GM18909 (cell line): ENCODE measurements at regions not wholly inside any gene's neighbourhood (a gene's known extent, or its start where the extent isn't known, plus 50 kb on each side); places are given as distances from the start of the nearest gene placed in this dataset.
"Not testable (repeated sequence)": the region's sequence is repeated elsewhere in the genome, so short reads cannot be mapped to it uniquely, and the experiment has no call there.

Experiments used
- ATAC-seq: cut with Tn5 transposase; IDR thresholded peaks from one replicate; pipeline ENCODE4 v1.9.1; 2021; ENCODE audit warnings: mild to moderate bottlenecking; ENCODE audit not compliant: unreplicated experiment, poor library complexity

DNA sequence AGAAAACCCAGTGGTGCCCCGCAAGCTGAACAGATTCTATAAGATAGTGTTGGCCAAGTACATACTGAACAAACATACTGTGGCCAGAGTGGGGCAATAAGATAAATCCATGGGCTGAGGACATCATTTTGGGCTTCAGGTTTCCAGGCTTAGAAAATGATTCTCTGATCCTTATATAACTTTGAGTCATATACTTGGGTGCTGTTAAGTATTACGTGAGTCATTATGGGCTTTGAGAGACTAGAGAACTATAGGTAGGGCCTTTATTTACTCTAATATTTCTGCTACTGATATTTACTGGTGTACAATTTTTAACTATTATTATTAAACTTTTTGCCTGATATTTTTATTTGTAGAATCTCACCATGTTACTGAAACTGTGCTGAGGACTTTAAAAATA is 586.1 kb downstream of the CENPC start:
- ATAC-seq: no peak

DNA sequence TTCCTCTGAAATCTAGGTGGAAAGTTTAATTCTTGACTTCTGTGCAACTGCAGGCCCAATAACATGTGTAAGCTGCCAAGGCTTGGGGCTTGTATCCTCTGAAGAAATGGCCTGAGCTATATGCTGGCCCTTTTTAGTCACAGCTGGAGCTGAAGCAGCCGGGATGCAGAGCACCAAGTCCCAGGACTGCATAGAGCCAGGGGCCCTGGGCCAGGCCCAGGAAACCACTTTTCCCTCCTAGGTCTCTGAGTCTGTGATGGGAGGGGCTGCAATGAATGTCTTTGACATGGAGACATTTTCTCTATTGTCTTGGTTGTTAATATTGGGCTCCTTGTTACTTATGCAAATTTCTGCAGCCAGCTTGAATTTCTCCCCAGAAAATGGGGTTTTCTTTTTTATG is 588.5 kb downstream of the CENPC start:
- ATAC-seq: no peak

DNA sequence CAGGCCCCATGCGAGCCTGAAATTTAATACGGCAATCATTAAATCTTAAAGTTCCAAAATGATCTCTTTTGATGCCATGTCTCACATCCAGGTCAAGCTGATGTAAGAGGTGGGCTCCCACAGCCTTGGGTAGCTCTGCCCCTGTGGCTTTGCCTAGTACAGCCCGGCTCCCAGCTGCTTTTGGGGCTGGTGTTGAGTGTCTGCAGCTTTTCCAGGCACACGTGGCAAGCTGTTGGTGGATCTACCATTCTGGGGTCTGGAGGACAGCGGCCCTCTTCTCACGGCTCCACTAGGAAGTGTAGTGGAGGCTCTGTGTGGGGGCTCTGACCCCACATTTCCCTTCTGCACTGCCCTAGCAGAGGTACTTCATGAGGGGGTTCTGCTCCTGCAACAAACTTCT is 588.9 kb downstream of the CENPC start:
- ATAC-seq: no peak

DNA sequence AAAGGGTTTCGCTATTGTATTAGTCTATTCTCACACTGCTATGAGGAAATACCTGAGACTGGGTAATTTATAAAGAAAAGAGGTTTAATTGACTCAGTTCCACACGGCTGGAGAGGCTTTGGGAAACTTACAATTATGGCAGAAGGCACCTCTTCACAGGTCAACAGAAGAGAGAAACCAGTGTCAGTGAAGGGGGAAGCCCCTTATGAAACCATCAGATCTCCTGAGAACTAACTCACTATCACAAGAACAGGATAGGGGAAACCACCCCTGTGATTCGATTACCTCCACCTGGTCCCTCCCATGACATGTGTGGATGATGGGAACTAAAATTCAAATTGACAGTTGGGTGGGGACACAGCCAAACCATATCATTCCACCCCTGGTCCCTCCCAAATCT is 589.5 kb downstream of the CENPC start:
- no peak for ATAC-seq

- ATAC-seq: no peak
These were observed 595.9 kb downstream of the CENPC start for GRCh38 chr4:66949419-66949818.

DNA sequence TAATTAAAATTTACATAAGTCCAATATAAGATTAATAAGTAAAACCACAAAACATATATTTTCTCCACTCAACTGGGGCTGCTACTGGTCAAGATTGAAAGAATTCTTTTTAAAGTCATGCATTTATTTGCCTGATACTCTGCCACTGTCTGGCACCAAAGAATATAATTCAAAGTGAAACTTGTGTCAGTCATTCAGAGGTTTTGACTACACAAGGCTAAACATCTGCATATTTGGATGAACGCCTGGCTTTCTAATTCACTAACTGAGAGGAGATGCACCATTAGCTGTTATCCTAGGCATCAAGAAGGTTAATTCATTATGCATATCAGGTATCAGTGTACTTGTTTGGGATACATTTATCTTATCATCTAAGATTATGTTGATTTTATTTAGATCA is 598.5 kb downstream of the CENPC start:
- ATAC-seq: no peak

- ATAC-seq: no peak
These were observed 602.2 kb downstream of the CENPC start for GRCh38 chr4:66943112-66943511.

DNA sequence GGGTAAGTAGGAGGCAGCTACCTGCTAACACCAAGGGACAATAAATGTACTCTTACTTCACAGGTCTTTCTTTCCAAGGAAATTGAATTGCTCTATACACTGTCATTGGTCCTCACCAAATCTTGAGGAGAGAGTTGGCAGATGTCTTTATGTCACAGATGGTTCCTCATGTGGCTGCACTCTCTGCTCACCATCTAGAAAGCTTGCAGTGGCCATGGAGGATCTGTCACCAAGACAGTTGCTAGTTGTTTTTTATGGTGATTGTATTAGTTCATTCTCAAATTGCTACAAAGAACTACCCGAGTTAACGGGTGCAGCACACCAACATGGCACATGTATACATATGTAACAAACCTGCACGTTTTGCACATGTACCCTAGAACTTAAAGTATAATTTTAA is 613.3 kb downstream of the CENPC start:
- not testable (repeated sequence) for ATAC-seq

DNA sequence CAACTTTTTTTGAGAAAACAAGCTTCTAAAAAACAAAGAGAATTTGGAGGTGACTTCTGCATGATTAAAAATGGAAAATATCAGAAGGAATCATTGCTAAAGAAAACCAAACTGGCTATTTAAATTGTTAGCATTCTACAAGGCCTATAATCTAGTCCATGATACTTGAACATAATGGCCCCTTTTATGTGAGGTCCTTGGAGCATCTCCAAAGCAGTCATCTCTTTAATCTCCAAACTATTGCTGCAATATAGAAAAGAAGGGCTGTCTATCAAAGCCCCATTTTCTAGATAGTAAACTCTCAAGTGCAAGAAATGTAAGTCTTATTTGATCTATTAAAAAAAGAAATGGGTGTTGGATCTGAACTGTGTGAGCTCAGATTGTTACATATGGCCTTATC is 615.1 kb downstream of the CENPC start:
- ATAC-seq: no peak

GRCh38 chr4:66929748-66930147 is 615.6 kb downstream of the CENPC start:
- no peak for ATAC-seq

DNA sequence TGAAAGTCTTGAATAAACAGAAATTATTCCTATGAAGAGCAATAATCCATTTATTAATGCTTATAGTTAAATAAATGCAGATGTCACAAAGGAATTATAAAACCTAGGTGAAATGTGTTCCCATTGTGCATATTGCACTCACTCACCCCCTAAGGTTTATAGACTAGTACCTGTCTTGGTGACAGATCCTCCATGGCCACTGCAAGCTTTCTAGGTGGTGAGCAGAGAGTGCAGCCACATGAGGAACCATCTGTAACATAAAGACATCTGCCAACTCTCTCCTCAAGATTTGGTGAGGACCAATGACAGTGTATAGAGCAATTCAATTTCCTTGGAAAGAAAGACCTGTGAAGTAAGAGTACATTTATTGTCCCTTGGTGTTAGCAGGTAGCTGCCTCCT is 616.4 kb downstream of the CENPC start:
- ATAC-seq: not testable (repeated sequence)

DNA sequence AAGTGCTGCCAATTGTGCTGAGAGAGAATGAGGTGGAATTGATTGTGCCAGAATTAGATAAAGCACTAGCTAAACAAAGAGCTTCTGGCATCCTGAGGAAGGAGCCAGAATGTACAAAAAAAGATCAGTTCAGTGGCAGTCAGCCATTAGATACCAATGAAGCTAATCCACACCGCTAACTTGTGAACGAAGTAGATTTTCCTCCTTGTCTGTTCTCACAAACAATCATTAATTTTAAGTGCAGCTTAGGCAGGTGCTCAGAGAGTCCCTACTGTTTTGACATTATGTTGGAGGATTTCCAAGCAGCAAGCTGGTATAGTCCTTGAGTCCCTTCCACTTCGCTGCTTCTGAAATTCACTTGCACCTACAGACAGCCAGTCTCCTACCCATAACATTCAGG is 617.4 kb downstream of the CENPC start:
- ATAC-seq: no peak

- ATAC-seq: no peak
These were observed 618.6 kb downstream of the CENPC start for GRCh38 chr4:66926687-66927086.

DNA sequence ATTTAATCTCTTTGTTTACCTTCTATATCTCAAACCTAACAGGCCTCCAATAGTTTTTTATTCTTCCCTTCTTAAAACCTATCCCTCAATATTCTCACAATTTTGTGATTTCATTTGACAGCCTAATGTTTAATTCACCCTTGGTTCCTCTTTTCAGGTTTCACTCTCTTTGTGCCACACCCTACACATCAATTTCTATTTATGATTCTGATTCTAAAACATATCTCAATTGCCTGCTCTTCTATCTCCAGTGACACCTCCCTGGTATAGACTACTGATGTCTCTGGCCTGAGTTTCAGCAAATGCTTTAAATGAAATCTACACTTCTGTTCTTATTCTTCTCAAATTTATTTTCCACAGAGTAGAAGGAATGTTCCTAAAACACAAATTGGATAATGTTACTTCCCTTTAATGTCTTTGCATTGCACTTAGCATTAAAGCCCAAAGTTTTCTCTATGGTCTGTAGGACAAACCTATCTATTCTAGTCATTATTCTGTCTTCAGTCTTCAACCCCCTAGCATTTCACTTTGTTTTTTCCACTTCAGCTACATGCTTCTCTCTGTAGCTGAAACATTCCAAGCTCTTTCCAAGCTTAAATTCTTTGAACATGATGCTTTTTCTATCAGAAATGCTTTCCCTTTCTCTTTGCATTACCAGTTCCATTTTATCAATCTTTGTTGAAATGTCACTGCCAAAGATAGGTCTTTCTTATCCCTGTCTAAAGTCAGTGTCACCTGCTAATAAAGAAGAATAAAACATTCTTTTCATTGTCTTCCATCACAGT is 622.0 kb downstream of the CENPC start:
- no peak for ATAC-seq

- ATAC-seq: no peak
These were observed 623.9 kb downstream of the CENPC start for GRCh38 chr4:66921433-66921832.

- no peak for ATAC-seq
These were observed 624.8 kb downstream of the CENPC start for GRCh38 chr4:66920514-66920913.

DNA sequence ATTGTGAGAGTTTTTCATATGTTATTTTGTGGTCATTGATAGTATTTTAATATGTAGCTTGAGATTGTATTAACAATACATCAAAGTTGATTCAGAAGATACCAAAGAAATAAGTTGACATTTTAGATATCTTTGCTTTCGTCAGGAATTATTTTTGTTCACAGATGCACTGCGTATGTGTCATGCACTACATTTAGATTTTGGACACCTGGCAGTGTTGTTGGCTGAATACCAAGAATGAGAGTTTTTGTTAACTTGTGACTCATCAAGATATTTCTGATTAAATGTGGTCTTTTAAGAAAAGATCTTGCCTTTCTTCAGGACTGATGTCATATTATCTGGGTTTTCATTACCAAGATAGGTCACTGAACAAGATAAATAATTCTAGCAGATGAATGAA is 633.4 kb downstream of the CENPC start:
- ATAC-seq: no peak

- ATAC-seq: no peak
These were observed 639.0 kb downstream of the CENPC start for GRCh38 chr4:66906314-66906713.

- no peak for ATAC-seq
These were observed 645.8 kb downstream of the CENPC start for GRCh38 chr4:66899422-66900065.

DNA sequence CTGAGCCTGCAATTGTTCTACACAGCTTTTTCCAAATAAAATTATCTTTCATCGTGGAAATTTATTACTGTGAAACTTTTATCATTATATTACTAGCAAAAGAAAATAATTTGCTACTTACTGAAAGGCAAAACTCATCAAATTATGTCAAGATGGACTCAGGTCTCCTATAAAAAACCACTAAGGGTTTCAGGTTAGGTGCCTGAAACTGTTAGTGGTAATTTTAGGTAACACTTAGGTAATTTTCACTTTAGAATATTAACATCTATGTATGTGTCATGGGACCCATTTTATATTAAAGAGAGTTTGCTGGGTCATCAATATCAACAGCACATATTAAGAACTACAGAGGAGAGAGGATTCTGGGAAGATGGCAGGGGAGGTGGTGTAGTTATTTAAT is 651.5 kb downstream of the CENPC start:
- no peak for ATAC-seq

- no peak for ATAC-seq
These were observed 658.2 kb downstream of the CENPC start for GRCh38 chr4:66887061-66887460.

- ATAC-seq: no peak
These were observed 659.7 kb downstream of the CENPC start for GRCh38 chr4:66885501-66886165.
